ENCODE measurements at regions not wholly inside any gene's neighbourhood (a gene's known extent, or its start where the extent isn't known, plus 50 kb on each side); places are given as distances from the start of the nearest gene placed in this dataset.
"Not testable (repeated sequence)": the region's sequence is repeated elsewhere in the genome, so short reads cannot be mapped to it uniquely, and the experiment has no call there.

DNA sequence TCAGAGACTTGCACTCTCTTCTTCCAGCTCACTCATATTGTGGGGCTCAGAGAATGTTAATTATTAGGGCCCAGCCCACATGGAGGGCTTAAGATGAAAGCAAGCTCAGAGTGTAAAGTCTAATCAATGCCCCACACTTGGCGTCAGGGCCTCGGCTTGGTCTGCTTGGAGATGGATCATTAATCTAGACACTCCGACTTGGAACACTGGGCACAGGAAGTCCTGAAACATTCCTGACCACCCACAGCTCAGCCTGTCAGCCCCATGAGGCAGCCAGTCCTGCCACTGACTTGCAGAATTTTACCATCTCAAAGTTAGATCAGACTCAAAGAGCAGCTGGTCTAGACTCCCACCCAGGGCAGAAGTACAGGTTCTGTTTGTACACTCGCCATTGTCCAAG lies 69.8 kb upstream of the TRABD2B start:
- no peaks in the 10 kb centered on the region for H3K9me3 ChIP-seq
- 48 to 74% methylated on average over 4 of the region's 4 CpGs for WGBS, 2 donors
- no peak for ATAC-seq (ENCODE audit: low FRiP score in 2 of 2)
- DNase-seq, result no peak
- no peaks in the 10 kb centered on the region for H3K36me3 ChIP-seq
- no peak for TF ChIP-seq POLR2A (IDR thresholded peaks at IDR 0.05)
- TF ChIP-seq, protein P1, sequence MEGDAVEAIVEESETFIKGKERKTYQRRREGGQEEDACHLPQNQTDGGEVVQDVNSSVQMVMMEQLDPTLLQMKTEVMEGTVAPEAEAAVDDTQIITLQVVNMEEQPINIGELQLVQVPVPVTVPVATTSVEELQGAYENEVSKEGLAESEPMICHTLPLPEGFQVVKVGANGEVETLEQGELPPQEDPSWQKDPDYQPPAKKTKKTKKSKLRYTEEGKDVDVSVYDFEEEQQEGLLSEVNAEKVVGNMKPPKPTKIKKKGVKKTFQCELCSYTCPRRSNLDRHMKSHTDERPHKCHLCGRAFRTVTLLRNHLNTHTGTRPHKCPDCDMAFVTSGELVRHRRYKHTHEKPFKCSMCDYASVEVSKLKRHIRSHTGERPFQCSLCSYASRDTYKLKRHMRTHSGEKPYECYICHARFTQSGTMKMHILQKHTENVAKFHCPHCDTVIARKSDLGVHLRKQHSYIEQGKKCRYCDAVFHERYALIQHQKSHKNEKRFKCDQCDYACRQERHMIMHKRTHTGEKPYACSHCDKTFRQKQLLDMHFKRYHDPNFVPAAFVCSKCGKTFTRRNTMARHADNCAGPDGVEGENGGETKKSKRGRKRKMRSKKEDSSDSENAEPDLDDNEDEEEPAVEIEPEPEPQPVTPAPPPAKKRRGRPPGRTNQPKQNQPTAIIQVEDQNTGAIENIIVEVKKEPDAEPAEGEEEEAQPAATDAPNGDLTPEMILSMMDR (IDR thresholded peaks at IDR 0.05), result no peak
- TF ChIP-seq POLR2AphosphoS5 (IDR thresholded peaks at IDR 0.05), result no peak
- TF ChIP-seq EP300 (IDR thresholded peaks at IDR 0.05), result no peak
- no peak overlapping the region for H3K4me3 ChIP-seq
- no peak overlapping the region for H3K27ac ChIP-seq
- H3K27me3 ChIP-seq, result no peaks in the 10 kb centered on the region
- no peaks in the 10 kb centered on the region for H3K4me1 ChIP-seq

DNA sequence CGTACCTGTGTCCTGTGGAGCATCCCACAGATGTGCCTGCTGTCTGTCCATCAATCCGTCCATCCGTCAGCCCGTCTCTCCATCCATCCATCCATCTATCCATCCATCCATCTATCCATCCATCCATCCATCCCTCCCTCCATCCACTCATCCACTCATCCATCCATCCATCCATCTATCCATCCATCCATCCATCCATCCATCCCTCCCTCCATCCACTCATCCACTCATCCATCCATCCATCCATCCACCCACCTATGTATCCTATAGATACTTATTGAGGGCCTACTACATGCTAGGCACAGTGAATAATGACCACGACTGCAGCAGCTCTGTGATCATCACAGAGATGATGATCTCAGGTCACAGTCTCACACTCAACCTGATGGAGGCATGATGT lies 67.5 kb upstream of the TRABD2B start:
- WGBS, 2 donors, result 89% methylated on average over 5 of the region's 5 CpGs

DNA sequence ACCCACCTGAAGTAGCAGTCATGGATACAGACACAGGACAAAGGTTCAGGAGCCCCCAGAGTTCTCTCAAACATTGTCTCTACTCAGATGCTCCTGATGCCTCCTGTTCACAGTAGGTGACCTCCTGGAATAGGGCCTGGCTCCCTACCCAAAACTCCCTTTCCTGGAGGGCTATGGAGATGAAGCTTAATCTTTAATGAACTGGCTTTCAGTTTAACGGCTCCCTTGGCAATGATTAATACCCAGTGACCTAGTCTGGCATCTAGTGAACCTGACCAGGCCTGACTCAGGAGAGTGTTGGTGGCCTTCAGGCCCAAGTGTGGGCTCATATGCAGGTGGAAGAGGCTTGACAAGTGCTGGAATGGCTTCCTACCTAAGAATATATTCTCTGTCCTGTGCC lies 65.2 kb upstream of the TRABD2B start:
- DNase-seq, result no peak
- no peaks in the 10 kb centered on the region for H3K4me1 ChIP-seq
- H3K4me3 ChIP-seq, result no peak overlapping the region
- ATAC-seq (ENCODE audit: low FRiP score in 2 of 2), result no peak
- TF ChIP-seq EP300 (IDR thresholded peaks at IDR 0.05) (no peak), POLR2AphosphoS5 (IDR thresholded peaks at IDR 0.05) (no peak), POLR2A (IDR thresholded peaks at IDR 0.05) (no peak)
- TF ChIP-seq, protein P1 (IDR thresholded peaks at IDR 0.05), result no peak
- no peaks in the 10 kb centered on the region for H3K36me3 ChIP-seq
- H3K27ac ChIP-seq, result no peak overlapping the region
- H3K27me3 ChIP-seq, result no peaks in the 10 kb centered on the region
- WGBS, 2 donors, result 0 to 25% methylated on average over 1 of the region's 1 CpG
- no peaks in the 10 kb centered on the region for H3K9me3 ChIP-seq

More for the DNA sequence above, 67.5 kb upstream of the TRABD2B start:
- H3K27ac ChIP-seq; H3K4me1 ChIP-seq; H3K4me3 ChIP-seq; H3K36me3 ChIP-seq; H3K27me3 ChIP-seq; ATAC-seq (ENCODE audit: low FRiP score in 2 of 2); H3K9me3 ChIP-seq; DNase-seq: not testable (repeated sequence)

DNA sequence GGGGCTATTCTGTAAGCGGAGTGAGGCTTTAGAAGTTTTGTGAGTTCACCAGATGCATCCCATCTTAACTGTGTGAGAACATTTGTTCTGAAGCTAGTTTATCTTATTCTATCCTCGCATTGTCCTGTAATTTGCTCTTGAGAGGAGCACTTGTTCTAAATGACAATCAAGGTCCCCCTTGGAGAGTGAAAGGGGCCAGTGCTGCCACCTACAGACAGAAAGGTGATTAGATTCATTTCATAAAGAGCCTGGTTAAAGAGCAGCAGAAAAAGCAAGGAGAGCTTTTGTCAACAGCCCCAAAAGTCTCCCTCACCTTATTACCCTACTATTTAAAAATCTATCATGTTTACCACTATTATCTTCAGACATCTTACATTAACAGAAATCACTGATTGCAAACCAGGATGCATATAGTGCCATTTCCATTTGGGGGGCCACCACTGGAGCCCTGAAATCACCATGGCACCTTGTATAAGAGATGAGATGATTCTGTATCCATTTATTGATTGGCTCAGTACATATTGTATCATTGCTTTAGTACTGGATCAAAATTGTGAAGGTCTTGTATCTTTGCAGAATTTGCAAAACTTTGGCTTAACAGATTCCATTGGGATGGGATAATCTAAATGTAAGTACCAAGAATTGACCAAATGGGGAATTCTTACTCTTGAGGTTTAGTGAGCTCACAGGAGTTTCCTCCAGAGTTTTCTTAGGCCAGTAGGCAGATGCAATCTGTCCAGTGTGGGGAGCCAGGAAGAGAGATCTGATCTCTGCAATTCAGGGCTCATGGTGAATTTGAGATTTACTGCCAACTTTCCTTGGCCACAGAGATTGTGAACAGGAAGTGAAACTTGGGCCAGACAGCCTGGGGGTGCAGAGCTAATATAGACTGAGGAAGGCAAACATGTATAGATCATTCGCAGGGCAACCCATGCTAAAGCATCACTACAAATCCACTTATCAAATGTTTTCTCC lies 64.3 kb upstream of the TRABD2B start:
- no peak overlapping the region for H3K27ac ChIP-seq
- H3K36me3 ChIP-seq, result no peaks in the 10 kb centered on the region
- no peaks in the 10 kb centered on the region for H3K9me3 ChIP-seq
- DNase-seq, result no peak
- no peak overlapping the region for H3K4me3 ChIP-seq
- 42 to 47% methylated on average over 3 of the region's 3 CpGs for WGBS, 2 donors
- H3K4me1 ChIP-seq, result no peaks in the 10 kb centered on the region
- peak in 1 of 2 donors; percentile 70 for ATAC-seq (ENCODE audit: low FRiP score in 2 of 2)
- no peaks in the 10 kb centered on the region for H3K27me3 ChIP-seq
- TF ChIP-seq, protein P1 (IDR thresholded peaks at IDR 0.05), result peak; percentile 10 to 60 (median 52)
- no peak for TF ChIP-seq EP300 (IDR thresholded peaks at IDR 0.05)

DNA sequence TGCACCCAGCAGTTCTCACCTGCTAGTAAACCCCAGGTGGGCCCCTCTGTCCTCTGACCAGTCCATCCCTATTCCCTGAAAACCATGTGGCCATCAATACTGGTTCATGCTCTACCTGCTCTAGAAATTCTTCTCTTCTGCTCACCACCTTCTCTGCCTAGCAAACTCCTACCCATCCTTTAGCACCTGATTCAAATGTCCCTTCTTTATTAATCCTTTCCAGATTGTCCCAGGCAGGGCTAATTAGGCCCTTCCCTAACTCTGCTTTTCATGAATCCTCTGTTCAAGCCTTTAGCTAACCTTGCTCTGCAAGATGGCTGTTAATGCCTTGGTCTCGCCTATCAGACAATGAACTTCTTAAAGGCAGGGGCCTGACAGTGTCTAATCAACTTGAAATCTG lies 62.1 kb upstream of the TRABD2B start:
- H3K4me1 ChIP-seq, result no peaks in the 10 kb centered on the region
- H3K4me3 ChIP-seq, result no peak overlapping the region
- H3K9me3 ChIP-seq, result no peaks in the 10 kb centered on the region
- no peak for ATAC-seq (ENCODE audit: low FRiP score in 2 of 2)
- 91 to 92% methylated on average over 1 of the region's 1 CpG for WGBS, 2 donors
- H3K36me3 ChIP-seq, result no peaks in the 10 kb centered on the region
- no peaks in the 10 kb centered on the region for H3K27me3 ChIP-seq
- no peak overlapping the region for H3K27ac ChIP-seq
- no peak for TF ChIP-seq POLR2A (IDR thresholded peaks at IDR 0.05)
- no peak for TF ChIP-seq EP300 (IDR thresholded peaks at IDR 0.05)
- no peak for TF ChIP-seq POLR2AphosphoS5 (IDR thresholded peaks at IDR 0.05)
- TF ChIP-seq, protein P1 (IDR thresholded peaks at IDR 0.05), result no peak
- no peak for DNase-seq

All from upper lobe of left lung (tissue), 6 donors.